Prostate gland (tissue), 2 donors: ENCODE measurements at regions not wholly inside any gene's neighbourhood (a gene's known extent, or its start where the extent isn't known, plus 50 kb on each side); places are given as distances from the start of the nearest gene placed in this dataset.

Experiments used
- DNase-seq: peaks from one replicate; pipeline ENCODE4 v3.0.0-alpha.2; 2019; ENCODE audit warnings: low spot score
- H3K27ac ChIP-seq, 2 donors: fragments of 200-600 bp; sonication (generic); 2 replicates each; pipeline ENCODE4 v1.5.1; 2017 to 2019
- H3K27me3 ChIP-seq: fragments of 200-600 bp; sonication (generic); replicated peaks from 2 replicates; pipeline ENCODE4 v1.5.1; 2019; ENCODE audit not compliant: insufficient read depth
- H3K36me3 ChIP-seq, 2 donors: fragments of 200-600 bp; sonication (generic); 1 replicate in 1 of 2; 2 replicates in 1 of 2; pipeline versions ENCODE4 v1.5.1 to v1.8.1; 2017 to 2019
- H3K4me1 ChIP-seq: fragments of 200-600 bp; sonication (generic); replicated peaks from 2 replicates; pipeline ENCODE4 v1.5.1; 2019
- H3K4me3 ChIP-seq, 2 donors: fragments of 200-600 bp; sonication (generic); 2 replicates each; pipeline ENCODE4 v1.5.1; 2017 to 2019
- H3K9me3 ChIP-seq: fragments of 200-600 bp; sonication (generic); 2 replicates; pipeline ENCODE4 v1.5.1; 2017
- CTCF ChIP-seq, 4 experiments: fragments of 200-600 bp in 2 of 4; fragments of 450-650 bp in 2 of 4; sonication (generic) in 2 of 4; IDR thresholded peaks; 1 replicate in 3 of 4; 2 replicates in 1 of 4; pipeline ENCODE4 v1.5.1; 2016 to 2019; ENCODE audit warnings: antibody characterized with exemption in 4 of 4, mild to moderate bottlenecking in 2 of 4, moderate library complexity in 2 of 4
- POLR2A ChIP-seq: fragments of 450-650 bp; IDR thresholded peaks from one replicate; pipeline ENCODE4 v1.6.1; 2016; ENCODE audit warnings: antibody characterized with exemption, mild to moderate bottlenecking
- POLR2AphosphoS5 ChIP-seq: sonication (generic); formaldehyde crosslinking; IDR thresholded peaks from one replicate; pipeline ENCODE4 v1.6.1; 2017; ENCODE audit warnings: antibody characterized with exemption
- WGBS: methylation state at CpG from one replicate; pipeline ENCODE4 v1.1.5; 2018; 5-methylcytosine and 5-hydroxymethylcytosine counted together
- intact Hi-C: fragments of 100-400 bp; cut with DNase I; formaldehyde crosslinking; loops from one replicate; pipeline ENCODE4 v1.14.2; 2022

- Histone ChIP-seq H3K27me3 (no peaks in the 10 kb centered on the region), H3K27ac (peak overlapping the region in 1 of 2 donors; percentile 72), H3K9me3 (no peaks in the 10 kb centered on the region), H3K4me3 (no peak overlapping the region), H3K4me1 (peaks cover 8% of the 10 kb centered on the region), H3K36me3 (no peaks in the 10 kb centered on the region)
- intact Hi-C loops, result no loop called here
- no peak for DNase-seq
- TF ChIP-seq POLR2A (no peak), POLR2AphosphoS5 (no peak), CTCF (IDR thresholded peaks at IDR 0.05) (no peak)
- WGBS, result 85% methylated on average over 22 of the region's 22 CpGs
Measured at GRCh38 chr2:8573234-8573941, 108.5 kb upstream of the ID2 start.

GRCh38 chr2:8573942-8574195 lies 108.0 kb upstream of the ID2 start:
- Histone ChIP-seq H3K9me3 (no peaks in the 10 kb centered on the region), H3K27ac (no peak overlapping the region), H3K36me3 (no peaks in the 10 kb centered on the region), H3K27me3 (no peaks in the 10 kb centered on the region), H3K4me3 (no peak overlapping the region), H3K4me1 (peaks cover 8% of the 10 kb centered on the region)
- intact Hi-C loops, result no loop called here
- no peak for DNase-seq
- 95% methylated on average over 9 of the region's 9 CpGs for WGBS
- no peak for TF ChIP-seq POLR2AphosphoS5
- no peak for TF ChIP-seq POLR2A
- TF ChIP-seq CTCF (IDR thresholded peaks at IDR 0.05), result no peak

GRCh38 chr2:8574196-8575037 lies 107.4 kb upstream of the ID2 start:
- intact Hi-C loops, result no loop called here
- H3K9me3 ChIP-seq, result no peaks in the 10 kb centered on the region
- 72% methylated on average over 23 of the region's 24 CpGs for WGBS
- H3K4me3 ChIP-seq, result no peak overlapping the region
- no peaks in the 10 kb centered on the region for H3K27me3 ChIP-seq
- no peaks in the 10 kb centered on the region for H3K36me3 ChIP-seq
- TF ChIP-seq POLR2AphosphoS5, result no peak
- no peak for TF ChIP-seq CTCF (IDR thresholded peaks at IDR 0.05)
- TF ChIP-seq POLR2A, result no peak
- DNase-seq, result no peak
- no peak overlapping the region for H3K27ac ChIP-seq
- H3K4me1 ChIP-seq, result peaks cover 8% of the 10 kb centered on the region

GRCh38 chr2:8575038-8575833 lies 106.6 kb upstream of the ID2 start:
- intact Hi-C loops, result no loop called here
- WGBS, result 56% methylated on average over 24 of the region's 24 CpGs
- H3K27ac ChIP-seq, result no peak overlapping the region
- no peak for DNase-seq
- H3K36me3 ChIP-seq, result no peaks in the 10 kb centered on the region
- TF ChIP-seq POLR2A (no peak), POLR2AphosphoS5 (no peak), CTCF (IDR thresholded peaks at IDR 0.05) (no peak)
- no peak overlapping the region for H3K4me3 ChIP-seq
- H3K9me3 ChIP-seq, result no peaks in the 10 kb centered on the region
- H3K4me1 ChIP-seq, result peaks cover 8% of the 10 kb centered on the region
- no peaks in the 10 kb centered on the region for H3K27me3 ChIP-seq
